Mesenchymal stem cell (in vitro differentiated cells and primary cell): ENCODE measurements at regions not wholly inside any gene's neighbourhood (a gene's known extent, or its start where the extent isn't known, plus 50 kb on each side); places are given as distances from the start of the nearest gene placed in this dataset.
"Not testable (repeated sequence)": the region's sequence is repeated elsewhere in the genome, so short reads cannot be mapped to it uniquely, and the experiment has no call there.

Source experiments
- DNase-seq: peaks from one replicate; pipeline ENCODE4 v3.0.0-alpha.2; 2013
- H2AFZ ChIP-seq: one replicate; pipeline ENCODE4 v1.6.1; 2013; ENCODE audit warnings: low read depth, mild to moderate bottlenecking, control low read depth, inconsistent platforms, low read length, moderate library complexity
- H2AK5ac ChIP-seq: 2 replicates; pipeline ENCODE4 v1.6.1; 2013; ENCODE audit warnings: low read length, moderate library complexity, mild to moderate bottlenecking, inconsistent platforms; ENCODE audit not compliant: severe bottlenecking
- H2BK120ac ChIP-seq: one replicate; pipeline ENCODE4 v1.6.1; 2013; ENCODE audit warnings: low read depth, mild to moderate bottlenecking, inconsistent platforms, low read length, moderate library complexity
- H2BK12ac ChIP-seq, 2 experiments: one replicate each; pipeline ENCODE4 v1.6.1; 2013; ENCODE audit warnings: inconsistent platforms in 2 of 2, low read length in 2 of 2, mild to moderate bottlenecking in 2 of 2, moderate library complexity in 2 of 2, control low read depth in 1 of 2
- H2BK15ac ChIP-seq: one replicate; pipeline ENCODE4 v1.6.1; 2013; ENCODE audit warnings: mild to moderate bottlenecking, low read depth, inconsistent platforms; ENCODE audit not compliant: poor library complexity, severe bottlenecking
- H2BK5ac ChIP-seq: 2 replicates; pipeline ENCODE4 v1.6.1; 2013; ENCODE audit warnings: low read depth, mild to moderate bottlenecking, low read length, control low read depth, inconsistent platforms; ENCODE audit not compliant: poor library complexity, severe bottlenecking
- H3K14ac ChIP-seq, 2 experiments: one replicate each; pipeline ENCODE4 v1.6.1; 2013; ENCODE audit warnings: inconsistent platforms in 2 of 2, low read length in 2 of 2, control low read depth in 1 of 2, mild to moderate bottlenecking in 1 of 2, moderate library complexity in 1 of 2
- H3K18ac ChIP-seq, 2 experiments: one replicate each; pipeline ENCODE4 v1.6.1; 2013; ENCODE audit warnings: inconsistent platforms in 2 of 2, low read length in 2 of 2, control low read depth in 1 of 2, low read depth in 1 of 2, mild to moderate bottlenecking in 1 of 2
- H3K23ac ChIP-seq, 2 experiments: one replicate each; pipeline ENCODE4 v1.6.1; 2013; ENCODE audit warnings: inconsistent platforms in 2 of 2, low read length in 2 of 2, mild to moderate bottlenecking in 2 of 2, moderate library complexity in 2 of 2, control low read depth in 1 of 2
- H3K27ac ChIP-seq: 2 replicates; pipeline ENCODE4 v1.5.1; 2013; ENCODE audit warnings: mild to moderate bottlenecking, moderate library complexity, low read length, control low read depth, inconsistent platforms; ENCODE audit not compliant: poor library complexity, severe bottlenecking
- H3K27me3 ChIP-seq, 2 experiments: 2 replicates each; pipeline versions ENCODE4 v1.6.1 to v1.7.0; 2013; ENCODE audit warnings: low read length in 2 of 2, mild to moderate bottlenecking in 2 of 2, moderate library complexity in 2 of 2, control low read depth in 1 of 2, inconsistent platforms in 1 of 2; ENCODE audit not compliant: control insufficient read depth in 1 of 2, insufficient read depth in 1 of 2
- H3K36me3 ChIP-seq, 2 experiments: 2 replicates each; pipeline versions ENCODE4 v1.6.1 to v1.7.0; 2013; ENCODE audit warnings: low read length in 2 of 2, control low read depth in 1 of 2, inconsistent platforms in 1 of 2, low read depth in 1 of 2, mild to moderate bottlenecking in 1 of 2; ENCODE audit not compliant: insufficient read depth in 2 of 2, control insufficient read depth in 1 of 2
- H3K4ac ChIP-seq, 2 experiments: one replicate each; pipeline ENCODE4 v1.6.1; 2013; ENCODE audit warnings: inconsistent platforms in 2 of 2, low read length in 2 of 2, mild to moderate bottlenecking in 2 of 2, moderate library complexity in 2 of 2, control low read depth in 1 of 2, low read depth in 1 of 2
- H3K4me1 ChIP-seq: 2 replicates; pipeline ENCODE4 v1.6.1; 2013; ENCODE audit warnings: low read depth, low read length, control low read depth; ENCODE audit not compliant: control insufficient read depth, insufficient read depth
- H3K4me2 ChIP-seq: 2 replicates; pipeline ENCODE4 v1.6.1; 2013; ENCODE audit warnings: low read length, mild to moderate bottlenecking, inconsistent platforms; ENCODE audit not compliant: poor library complexity, severe bottlenecking
- H3K4me3 ChIP-seq, 2 experiments: 2 replicates each; pipeline versions ENCODE4 v1.5.1 to v1.7.0; 2013; ENCODE audit warnings: low read length in 2 of 2, mild to moderate bottlenecking in 2 of 2, control low read depth in 1 of 2, low read depth in 1 of 2; ENCODE audit not compliant: insufficient read depth in 1 of 2
- H3K79me1 ChIP-seq: replicated peaks from 2 replicates; pipeline ENCODE4 v1.6.1; 2013; ENCODE audit warnings: mild to moderate bottlenecking, control low read depth, low read length, inconsistent platforms; ENCODE audit not compliant: poor library complexity, severe bottlenecking
- H3K9ac ChIP-seq: 2 replicates; pipeline ENCODE4 v1.7.0; 2013; ENCODE audit warnings: mild to moderate bottlenecking, low read length, moderate library complexity
- H3K9me3 ChIP-seq: 2 replicates; pipeline ENCODE4 v1.7.0; 2013; ENCODE audit warnings: mild to moderate bottlenecking, low read length; ENCODE audit not compliant: control insufficient read depth
- H4K8ac ChIP-seq: one replicate; pipeline ENCODE4 v1.6.1; 2013; ENCODE audit warnings: inconsistent platforms, mild to moderate bottlenecking, low read length, moderate library complexity
- H4K91ac ChIP-seq: one replicate; pipeline ENCODE4 v1.6.1; 2013; ENCODE audit warnings: mild to moderate bottlenecking, low read length, inconsistent platforms
- WGBS: methylation state at CpG from one replicate; pipeline ENCODE4 v1.1.7; 2013; ENCODE audit warnings: mixed read lengths; 5-methylcytosine and 5-hydroxymethylcytosine counted together

GRCh38 chr3:177464392-177465256, 267.3 kb upstream of the TBL1XR1 start:
- H3K4me3 ChIP-seq, result no peak overlapping the region
- no peak overlapping the region for H3K27ac ChIP-seq
- no peak overlapping the region for H3K9ac ChIP-seq
- no peak overlapping the region for H2BK15ac ChIP-seq
- H2BK5ac ChIP-seq, result no peak overlapping the region
- H4K91ac ChIP-seq, result no peak overlapping the region
- H3K23ac ChIP-seq, result no peak overlapping the region
- peak overlapping the region in 1 of 2 experiments; percentile 6 for H3K4ac ChIP-seq
- peak overlapping the region in 1 of 2 experiments; percentile 37 for H2BK12ac ChIP-seq
- no peak overlapping the region for H3K18ac ChIP-seq
- H3K9me3 ChIP-seq, result no peaks in the 10 kb centered on the region
- H3K36me3 ChIP-seq, result no peaks in the 10 kb centered on the region
- peaks cover 8% of the 10 kb centered on the region for H3K4me1 ChIP-seq
- H3K14ac ChIP-seq, result no peak overlapping the region
- H3K79me1 ChIP-seq, result no peaks in the 10 kb centered on the region
- 93% methylated on average over 5 of the region's 5 CpGs for WGBS
- H2AK5ac ChIP-seq, result peak overlapping the region; percentile 36
- DNase-seq, result no peak
- no peak overlapping the region for H3K4me2 ChIP-seq
- no peaks in the 10 kb centered on the region for H3K27me3 ChIP-seq
- no peak overlapping the region for H2AFZ ChIP-seq
- H4K8ac ChIP-seq, result no peak overlapping the region
- no peak overlapping the region for H2BK120ac ChIP-seq

DNA sequence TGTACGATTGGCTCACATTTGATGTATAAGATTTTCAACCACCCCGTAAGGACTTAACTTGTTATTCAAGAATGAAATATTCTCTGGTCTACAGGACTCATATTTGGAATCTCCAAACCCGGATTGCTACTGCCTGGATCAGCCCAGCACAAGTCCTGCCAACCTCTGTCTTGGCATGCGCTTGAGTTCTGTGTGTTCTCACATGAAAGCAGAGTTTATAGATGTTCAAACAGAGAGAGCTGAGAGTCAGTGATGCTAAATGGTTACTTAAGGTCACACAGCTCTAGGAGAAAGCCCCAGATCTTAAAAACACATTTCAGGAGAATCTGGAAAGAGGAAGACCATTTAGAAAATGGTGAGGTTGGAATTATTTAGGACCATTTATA, 268.0 kb upstream of the TBL1XR1 start:
- H3K27me3 ChIP-seq, result no peaks in the 10 kb centered on the region
- no peaks in the 10 kb centered on the region for H3K79me1 ChIP-seq
- H2BK120ac ChIP-seq, result no peak overlapping the region
- no peak overlapping the region for H3K9ac ChIP-seq
- DNase-seq, result no peak
- H3K27ac ChIP-seq, result no peak overlapping the region
- no peaks in the 10 kb centered on the region for H3K9me3 ChIP-seq
- H3K23ac ChIP-seq, result no peak overlapping the region
- no peak overlapping the region for H2AFZ ChIP-seq
- 98% methylated on average over 4 of the region's 4 CpGs for WGBS
- H4K8ac ChIP-seq, result no peak overlapping the region
- no peak overlapping the region for H3K18ac ChIP-seq
- peaks cover 7% of the 10 kb centered on the region for H3K4me1 ChIP-seq
- peak overlapping the region in 1 of 2 experiments; percentile 64 for H3K4ac ChIP-seq
- peak overlapping the region in 1 of 2 experiments; percentile 69 for H2BK12ac ChIP-seq
- H2BK5ac ChIP-seq, result no peak overlapping the region
- H2AK5ac ChIP-seq, result peak overlapping the region; percentile 97
- no peak overlapping the region for H3K4me3 ChIP-seq
- H3K14ac ChIP-seq, result no peak overlapping the region
- H4K91ac ChIP-seq, result no peak overlapping the region
- no peak overlapping the region for H2BK15ac ChIP-seq
- no peak overlapping the region for H3K4me2 ChIP-seq
- no peaks in the 10 kb centered on the region for H3K36me3 ChIP-seq

DNA sequence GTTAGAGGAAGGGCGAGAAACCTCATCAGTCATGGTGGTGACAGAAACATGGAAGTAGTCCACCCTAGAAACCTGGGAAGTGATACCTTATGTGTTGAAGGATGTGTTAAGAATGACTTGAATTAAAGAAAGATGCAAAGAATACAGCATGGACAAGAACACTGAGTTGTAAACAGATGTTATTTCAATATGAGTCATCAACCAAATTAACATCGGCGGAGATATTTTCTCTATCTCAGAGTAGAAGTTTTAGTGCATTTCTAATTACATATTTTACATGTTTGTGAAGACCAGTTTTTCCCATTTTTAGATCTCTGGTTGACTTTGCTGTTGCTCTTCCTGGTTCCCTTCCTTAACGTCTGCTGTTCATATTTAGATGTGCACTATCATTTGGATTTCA, 268.8 kb upstream of the TBL1XR1 start:
- no peak overlapping the region for H2AFZ ChIP-seq
- no peak overlapping the region for H3K23ac ChIP-seq
- H4K8ac ChIP-seq, result no peak overlapping the region
- no peak overlapping the region for H3K27ac ChIP-seq
- H3K18ac ChIP-seq, result no peak overlapping the region
- no peaks in the 10 kb centered on the region for H3K9me3 ChIP-seq
- H4K91ac ChIP-seq, result no peak overlapping the region
- H3K27me3 ChIP-seq, result no peaks in the 10 kb centered on the region
- WGBS, result 92% methylated on average over 2 of the region's 4 CpGs
- no peak overlapping the region for H3K4me3 ChIP-seq
- H2BK5ac ChIP-seq, result no peak overlapping the region
- H3K4me1 ChIP-seq, result peaks cover 7% of the 10 kb centered on the region
- no peak overlapping the region for H2BK120ac ChIP-seq
- no peaks in the 10 kb centered on the region for H3K36me3 ChIP-seq
- no peak overlapping the region for H2AK5ac ChIP-seq
- H3K4ac ChIP-seq, result no peak overlapping the region
- no peak for DNase-seq
- no peak overlapping the region for H3K4me2 ChIP-seq
- no peaks in the 10 kb centered on the region for H3K79me1 ChIP-seq
- no peak overlapping the region for H3K14ac ChIP-seq
- no peak overlapping the region for H3K9ac ChIP-seq
- H2BK12ac ChIP-seq, result no peak overlapping the region
- no peak overlapping the region for H2BK15ac ChIP-seq

GRCh38 chr3:177466622-177467021, 269.3 kb upstream of the TBL1XR1 start:
- not testable (repeated sequence) for H3K4me3 ChIP-seq, H3K79me1 ChIP-seq, H2AFZ ChIP-seq, H3K23ac ChIP-seq, H3K4me2 ChIP-seq, H3K27me3 ChIP-seq, H3K4me1 ChIP-seq, H2BK15ac ChIP-seq, H3K18ac ChIP-seq, H3K27ac ChIP-seq, H2BK120ac ChIP-seq, H4K8ac ChIP-seq, H3K9me3 ChIP-seq, H3K9ac ChIP-seq, H2BK5ac ChIP-seq, H3K14ac ChIP-seq, H3K36me3 ChIP-seq, H2BK12ac ChIP-seq, H3K4ac ChIP-seq, DNase-seq, H2AK5ac ChIP-seq, H4K91ac ChIP-seq
- 96% methylated on average over 4 of the region's 5 CpGs for WGBS
